Nephron progenitor cell (in vitro differentiated cells): ENCODE measurements at regions not wholly inside any gene's neighbourhood (a gene's known extent, or its start where the extent isn't known, plus 50 kb on each side); places are given as distances from the start of the nearest gene placed in this dataset.

Experiments
- DNase-seq: peaks from one replicate; pipeline ENCODE4 v3.0.0; 2021
- H3K27ac Mint-ChIP-seq: 2 replicates; pipeline ENCODE4 v1.8.0; 2021; ENCODE audit warnings: mild to moderate bottlenecking, moderate library complexity, mixed read lengths
- H3K27me3 Mint-ChIP-seq: 2 replicates; pipeline ENCODE4 v1.8.0; 2021; ENCODE audit warnings: mild to moderate bottlenecking, low read depth, mixed read lengths; ENCODE audit not compliant: poor library complexity
- H3K36me3 Mint-ChIP-seq: 2 replicates; pipeline ENCODE4 v1.8.0; 2021; ENCODE audit warnings: low read depth, mixed read lengths
- H3K4me1 Mint-ChIP-seq: 2 replicates; pipeline ENCODE4 v1.8.0; 2021; ENCODE audit warnings: mixed read lengths
- H3K4me3 Mint-ChIP-seq: 2 replicates; pipeline ENCODE4 v1.8.0; 2021; ENCODE audit warnings: mild to moderate bottlenecking, moderate library complexity, mixed read lengths
- H3K9me3 Mint-ChIP-seq: 2 replicates; pipeline ENCODE4 v1.8.0; 2021; ENCODE audit warnings: mild to moderate bottlenecking, moderate library complexity, mixed read lengths
- TF ChIP-seq, protein P1 (sequence below): fragments of 200-600 bp; sonication (generic); IDR thresholded peaks from 2 replicates; pipeline ENCODE4 v1.5.0; 2021; ENCODE audit warnings: antibody characterized with exemption

GRCh38 chr11:87849216-87849615 lies 326.0 kb downstream of the RAB38 start:
- H3K4me1 Mint-ChIP-seq: peaks cover 4% of the 10 kb centered on the region
- H3K9me3 Mint-ChIP-seq: no peaks in the 10 kb centered on the region
- no peak overlapping the region for H3K4me3 Mint-ChIP-seq
- TF ChIP-seq, protein P1, sequence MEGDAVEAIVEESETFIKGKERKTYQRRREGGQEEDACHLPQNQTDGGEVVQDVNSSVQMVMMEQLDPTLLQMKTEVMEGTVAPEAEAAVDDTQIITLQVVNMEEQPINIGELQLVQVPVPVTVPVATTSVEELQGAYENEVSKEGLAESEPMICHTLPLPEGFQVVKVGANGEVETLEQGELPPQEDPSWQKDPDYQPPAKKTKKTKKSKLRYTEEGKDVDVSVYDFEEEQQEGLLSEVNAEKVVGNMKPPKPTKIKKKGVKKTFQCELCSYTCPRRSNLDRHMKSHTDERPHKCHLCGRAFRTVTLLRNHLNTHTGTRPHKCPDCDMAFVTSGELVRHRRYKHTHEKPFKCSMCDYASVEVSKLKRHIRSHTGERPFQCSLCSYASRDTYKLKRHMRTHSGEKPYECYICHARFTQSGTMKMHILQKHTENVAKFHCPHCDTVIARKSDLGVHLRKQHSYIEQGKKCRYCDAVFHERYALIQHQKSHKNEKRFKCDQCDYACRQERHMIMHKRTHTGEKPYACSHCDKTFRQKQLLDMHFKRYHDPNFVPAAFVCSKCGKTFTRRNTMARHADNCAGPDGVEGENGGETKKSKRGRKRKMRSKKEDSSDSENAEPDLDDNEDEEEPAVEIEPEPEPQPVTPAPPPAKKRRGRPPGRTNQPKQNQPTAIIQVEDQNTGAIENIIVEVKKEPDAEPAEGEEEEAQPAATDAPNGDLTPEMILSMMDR: no peak
- no peaks in the 10 kb centered on the region for H3K27me3 Mint-ChIP-seq
- no peak for DNase-seq
- H3K36me3 Mint-ChIP-seq: no peaks in the 10 kb centered on the region
- H3K27ac Mint-ChIP-seq: no peak overlapping the region

DNA sequence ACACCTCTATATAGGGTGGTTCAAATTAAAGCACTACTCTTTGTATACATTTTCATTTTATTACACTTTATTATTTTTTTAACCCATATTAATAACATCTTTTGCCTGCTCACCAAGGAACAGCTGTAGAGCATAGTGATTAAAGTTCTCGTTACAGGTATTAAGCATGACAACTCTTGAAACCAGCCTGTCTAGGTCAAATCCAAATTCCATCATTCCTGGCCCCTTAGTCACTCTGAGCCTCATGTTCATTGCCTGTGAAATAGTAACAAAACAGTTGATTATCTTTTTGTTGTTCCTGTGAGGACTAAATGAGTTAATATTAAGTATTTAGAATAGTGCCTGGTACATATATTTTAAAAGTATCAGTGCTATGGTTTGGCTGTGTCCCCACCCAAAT lies 334.5 kb downstream of the RAB38 start:
- Mint-ChIP-seq H3K4me1 (no peaks in the 10 kb centered on the region), H3K27me3 (peaks cover 2% of the 10 kb centered on the region), H3K9me3 (no peaks in the 10 kb centered on the region), H3K27ac (no peak overlapping the region), H3K4me3 (no peak overlapping the region), H3K36me3 (no peaks in the 10 kb centered on the region)
- DNase-seq: no peak
- TF ChIP-seq, protein P1: no peak

DNA sequence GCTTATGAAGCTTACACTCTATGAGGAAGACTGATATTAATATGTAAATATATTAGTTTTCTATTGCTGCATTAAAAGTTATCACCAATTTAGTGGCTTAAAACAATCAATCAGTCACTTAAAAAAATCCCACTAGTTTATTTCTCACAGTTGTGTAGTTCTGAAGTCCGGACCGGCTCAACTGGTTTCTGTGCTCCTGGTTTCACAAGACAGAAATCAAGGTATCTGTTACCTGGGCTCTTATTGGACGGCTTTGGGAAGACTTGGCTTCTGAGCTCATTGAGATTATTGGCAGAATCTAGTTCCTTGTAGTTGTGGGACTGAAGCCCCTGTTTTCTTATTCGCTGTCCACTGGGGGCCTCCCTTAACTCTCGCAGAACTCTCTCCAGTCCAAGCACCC lies 343.0 kb downstream of the RAB38 start:
- Mint-ChIP-seq H3K4me3 (no peak overlapping the region), H3K27ac (no peak overlapping the region)

DNA sequence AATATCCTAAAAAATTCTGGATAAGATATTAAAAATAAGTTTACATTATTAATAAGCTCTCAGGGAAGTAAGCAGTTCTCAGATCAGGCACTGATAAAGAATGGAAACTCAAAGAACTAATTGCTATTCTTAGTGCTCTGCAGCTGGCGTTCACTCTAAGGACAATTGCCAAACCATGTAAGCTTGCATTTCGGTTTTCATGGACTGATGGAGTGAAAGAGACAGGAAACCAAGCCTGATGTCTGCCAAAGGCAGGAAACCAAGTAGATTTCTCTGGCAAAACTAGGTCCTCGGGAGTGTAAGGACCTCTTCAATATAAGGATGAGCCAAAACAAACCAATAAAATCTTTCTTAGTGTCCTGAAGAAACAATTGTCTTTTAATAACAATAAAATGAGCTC lies 355.2 kb downstream of the RAB38 start:
- no peak for DNase-seq
- Mint-ChIP-seq H3K9me3 (no peaks in the 10 kb centered on the region), H3K27ac (no peak overlapping the region), H3K27me3 (no peaks in the 10 kb centered on the region), H3K4me3 (no peak overlapping the region), H3K36me3 (no peaks in the 10 kb centered on the region), H3K4me1 (no peaks in the 10 kb centered on the region)
- TF ChIP-seq, protein P1: no peak

More for the DNA sequence above, 343.0 kb downstream of the RAB38 start:
- Mint-ChIP-seq H3K9me3 (no peaks in the 10 kb centered on the region), H3K4me1 (no peaks in the 10 kb centered on the region), H3K36me3 (no peaks in the 10 kb centered on the region), H3K27me3 (no peaks in the 10 kb centered on the region)
- no peak for DNase-seq
- TF ChIP-seq, protein P1: no peak

DNA sequence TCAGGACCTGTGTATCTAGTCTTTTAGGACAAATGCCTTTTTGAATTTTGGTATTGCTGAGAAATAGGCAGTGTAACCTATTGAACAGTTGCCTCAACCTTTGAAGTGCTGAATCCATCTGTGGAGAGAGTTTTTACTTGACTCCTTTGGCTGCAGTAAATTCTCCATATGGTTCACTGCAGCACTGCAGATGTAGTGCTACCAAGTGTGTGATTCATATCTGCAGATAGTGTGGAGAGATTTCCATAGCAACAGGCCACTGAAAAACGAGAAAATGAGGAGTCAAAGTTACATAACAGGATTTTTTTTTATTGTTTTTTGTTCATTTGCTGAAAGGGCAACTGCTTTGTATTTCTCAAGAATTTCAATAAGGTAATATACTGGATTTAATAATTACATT lies 356.1 kb downstream of the RAB38 start:
- Mint-ChIP-seq H3K36me3 (no peaks in the 10 kb centered on the region), H3K27ac (no peak overlapping the region), H3K4me3 (no peak overlapping the region), H3K9me3 (no peaks in the 10 kb centered on the region), H3K27me3 (no peaks in the 10 kb centered on the region), H3K4me1 (no peaks in the 10 kb centered on the region)
- TF ChIP-seq, protein P1: no peak
- DNase-seq: no peak

DNA sequence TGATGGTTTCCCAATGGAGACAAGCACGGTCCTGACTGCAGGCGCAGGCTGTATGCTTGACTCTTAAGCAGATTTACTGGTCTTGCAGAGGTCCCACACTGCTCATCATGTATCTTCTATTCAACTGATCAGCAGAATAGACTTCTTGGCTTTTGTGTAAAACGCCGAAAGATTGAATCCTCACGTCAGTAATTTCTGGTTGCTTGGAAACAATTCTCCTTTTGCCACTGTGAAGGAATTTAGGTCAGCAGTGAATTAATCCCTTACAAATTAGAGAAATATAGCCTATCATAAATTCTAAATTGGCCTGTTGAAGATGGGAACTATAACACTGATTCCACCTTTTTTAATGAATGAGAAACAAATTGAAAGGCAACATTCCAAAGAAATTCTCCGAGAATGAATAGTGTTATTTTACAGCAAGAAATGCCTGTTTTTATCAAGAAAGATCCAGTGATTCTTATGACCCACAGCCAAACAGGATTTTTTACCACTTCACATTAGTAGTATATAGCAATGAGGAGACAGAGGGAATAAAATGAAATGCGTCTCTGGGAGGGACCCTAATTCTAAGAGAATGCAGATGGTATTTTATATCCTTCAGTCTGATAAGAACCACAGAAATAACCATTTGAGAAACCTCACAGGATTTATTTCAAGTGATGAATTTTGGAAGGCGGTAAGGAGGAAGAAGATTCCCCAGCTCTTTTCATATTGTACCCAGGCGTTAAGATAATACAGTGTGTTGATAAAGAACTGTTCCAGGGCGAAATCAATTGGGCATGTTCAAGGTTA lies 362.5 kb downstream of the RAB38 start:
- Mint-ChIP-seq H3K27me3 (no peaks in the 10 kb centered on the region), H3K27ac (no peak overlapping the region), H3K36me3 (no peaks in the 10 kb centered on the region), H3K4me1 (no peaks in the 10 kb centered on the region), H3K4me3 (no peak overlapping the region), H3K9me3 (no peaks in the 10 kb centered on the region)
- DNase-seq: no peak
- TF ChIP-seq, protein P1: no peak
